ENCODE measurements at regions not wholly inside any gene's neighbourhood (a gene's known extent, or its start where the extent isn't known, plus 50 kb on each side); places are given as distances from the start of the nearest gene placed in this dataset.

DNA sequence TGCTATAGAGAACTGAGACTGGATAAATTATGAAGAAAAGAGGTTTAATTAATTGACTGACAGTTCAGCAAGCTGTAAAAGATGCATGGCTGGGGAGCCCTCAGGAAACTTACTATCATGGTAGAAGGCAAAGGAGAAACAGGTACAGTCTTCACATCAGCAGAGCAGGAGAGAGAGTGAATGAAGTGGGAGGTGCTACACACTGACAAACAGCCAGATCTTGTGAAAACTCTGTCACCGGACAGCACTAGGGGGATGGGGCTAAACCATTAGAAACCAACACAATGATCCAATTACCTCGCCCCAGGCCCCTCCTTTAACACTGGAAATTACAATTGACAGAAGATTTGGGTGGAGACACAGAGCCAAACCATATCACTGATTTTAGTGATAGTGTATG is 682.4 kb downstream of the SLC16A7 start:
- TF ChIP-seq, protein P1, sequence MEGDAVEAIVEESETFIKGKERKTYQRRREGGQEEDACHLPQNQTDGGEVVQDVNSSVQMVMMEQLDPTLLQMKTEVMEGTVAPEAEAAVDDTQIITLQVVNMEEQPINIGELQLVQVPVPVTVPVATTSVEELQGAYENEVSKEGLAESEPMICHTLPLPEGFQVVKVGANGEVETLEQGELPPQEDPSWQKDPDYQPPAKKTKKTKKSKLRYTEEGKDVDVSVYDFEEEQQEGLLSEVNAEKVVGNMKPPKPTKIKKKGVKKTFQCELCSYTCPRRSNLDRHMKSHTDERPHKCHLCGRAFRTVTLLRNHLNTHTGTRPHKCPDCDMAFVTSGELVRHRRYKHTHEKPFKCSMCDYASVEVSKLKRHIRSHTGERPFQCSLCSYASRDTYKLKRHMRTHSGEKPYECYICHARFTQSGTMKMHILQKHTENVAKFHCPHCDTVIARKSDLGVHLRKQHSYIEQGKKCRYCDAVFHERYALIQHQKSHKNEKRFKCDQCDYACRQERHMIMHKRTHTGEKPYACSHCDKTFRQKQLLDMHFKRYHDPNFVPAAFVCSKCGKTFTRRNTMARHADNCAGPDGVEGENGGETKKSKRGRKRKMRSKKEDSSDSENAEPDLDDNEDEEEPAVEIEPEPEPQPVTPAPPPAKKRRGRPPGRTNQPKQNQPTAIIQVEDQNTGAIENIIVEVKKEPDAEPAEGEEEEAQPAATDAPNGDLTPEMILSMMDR (IDR thresholded peaks at IDR 0.05), result no peak
- TF ChIP-seq EZH2phosphoT487 (IDR thresholded peaks at IDR 0.05) (no peak), EZH2 (IDR thresholded peaks at IDR 0.05) (no peak)

DNA sequence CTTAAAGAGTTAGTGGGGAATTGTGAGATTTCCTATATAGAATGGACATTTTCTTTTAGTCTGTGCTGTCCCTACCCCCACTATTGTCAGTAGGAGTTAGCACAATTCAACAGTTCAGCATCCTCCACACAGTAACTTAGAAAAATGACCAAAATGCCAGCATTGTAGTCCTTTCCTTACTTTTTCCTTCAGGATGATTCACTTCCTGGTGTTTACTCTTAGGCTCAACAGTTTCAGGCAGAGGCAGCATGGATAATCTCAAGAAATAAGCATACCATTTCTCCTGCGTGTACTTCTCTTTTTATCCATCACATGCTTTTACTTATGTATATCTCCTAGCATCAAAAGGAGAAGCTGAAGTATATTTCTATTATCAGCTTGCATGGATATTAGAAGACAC is 683.4 kb downstream of the SLC16A7 start:
- H3K4me1 ChIP-seq, result no peaks in the 10 kb centered on the region
- no peak overlapping the region for H3K27ac Mint-ChIP-seq
- no peaks in the 10 kb centered on the region for H3K9me3 ChIP-seq (ENCODE audit: low read depth)
- H3K9me3 Mint-ChIP-seq, result peaks cover 2% of the 10 kb centered on the region
- H3K9ac ChIP-seq, result no peak overlapping the region
- no peak for DNase-seq (ENCODE audit: low spot score)
- H3K27me3 Mint-ChIP-seq (ENCODE audit: insufficient read depth, low read depth), result no peaks in the 10 kb centered on the region
- no peaks in the 10 kb centered on the region for H3K36me3 Mint-ChIP-seq
- no peaks in the 10 kb centered on the region for H3K4me1 Mint-ChIP-seq
- H3K4me3 Mint-ChIP-seq, result no peak overlapping the region
- H3F3A ChIP-seq (ENCODE audit: low read depth), result no peaks in the 10 kb centered on the region
- no peaks in the 10 kb centered on the region for H3K27me3 ChIP-seq
- no peaks in the 10 kb centered on the region for H3K36me3 ChIP-seq
- no peak overlapping the region for H3K4me3 ChIP-seq
- no peaks in the 10 kb centered on the region for H3K79me2 ChIP-seq (ENCODE audit: low read depth)
- H4K20me1 ChIP-seq (ENCODE audit: low read depth), result no peaks in the 10 kb centered on the region
- no peak overlapping the region for H3K4me2 ChIP-seq
- TF ChIP-seq EZH2 (IDR thresholded peaks at IDR 0.05) (no peak), EZH2phosphoT487 (IDR thresholded peaks at IDR 0.05) (no peak)
- TF ChIP-seq, protein P1 (IDR thresholded peaks at IDR 0.05), result no peak
- H3K27ac ChIP-seq, result no peak overlapping the region
- H2AFZ ChIP-seq (replicated peaks), result no peak overlapping the region

More for the DNA sequence above, 682.4 kb downstream of the SLC16A7 start:
- H3K4me3 Mint-ChIP-seq, result no peak overlapping the region
- H3K4me1 Mint-ChIP-seq, result no peaks in the 10 kb centered on the region
- no peak overlapping the region for H3K27ac ChIP-seq
- no peak overlapping the region for H3K9ac ChIP-seq
- H3K36me3 Mint-ChIP-seq, result no peaks in the 10 kb centered on the region
- DNase-seq (ENCODE audit: low spot score), result peak; percentile 43
- no peaks in the 10 kb centered on the region for H3K27me3 ChIP-seq
- H3K4me1 ChIP-seq, result no peaks in the 10 kb centered on the region
- H3K9me3 ChIP-seq (ENCODE audit: low read depth), result no peaks in the 10 kb centered on the region
- H3K4me2 ChIP-seq, result no peak overlapping the region
- no peaks in the 10 kb centered on the region for H3F3A ChIP-seq (ENCODE audit: low read depth)
- no peak overlapping the region for H3K4me3 ChIP-seq
- H3K36me3 ChIP-seq, result no peaks in the 10 kb centered on the region
- H4K20me1 ChIP-seq (ENCODE audit: low read depth), result no peaks in the 10 kb centered on the region
- H2AFZ ChIP-seq (replicated peaks), result peak overlapping the region; percentile 83
- H3K27ac Mint-ChIP-seq, result no peak overlapping the region
- no peaks in the 10 kb centered on the region for H3K27me3 Mint-ChIP-seq (ENCODE audit: insufficient read depth, low read depth)
- no peaks in the 10 kb centered on the region for H3K79me2 ChIP-seq (ENCODE audit: low read depth)
- H3K9me3 Mint-ChIP-seq, result no peaks in the 10 kb centered on the region

DNA sequence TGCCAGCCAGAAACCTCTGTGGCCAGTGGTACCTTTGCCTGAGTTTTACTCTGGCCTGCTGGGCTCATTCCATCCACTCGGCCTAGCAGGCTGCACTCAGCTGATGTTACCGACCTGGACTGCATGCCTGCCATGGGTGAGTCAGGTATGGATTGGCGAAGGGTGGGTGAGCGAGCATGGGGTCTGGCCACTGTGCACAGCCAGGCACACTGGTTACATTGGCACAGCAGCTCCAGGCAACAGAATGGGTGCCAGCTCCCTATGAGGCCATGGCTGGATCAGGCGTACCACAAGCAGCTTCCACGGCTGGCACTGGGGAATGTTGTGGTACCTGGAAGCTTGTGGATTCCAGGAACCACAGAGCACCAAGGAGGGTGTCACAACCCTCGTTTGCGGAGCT is 685.7 kb downstream of the SLC16A7 start:
- no peaks in the 10 kb centered on the region for H3K27me3 ChIP-seq
- no peaks in the 10 kb centered on the region for H3K79me2 ChIP-seq (ENCODE audit: low read depth)
- no peaks in the 10 kb centered on the region for H3K36me3 Mint-ChIP-seq
- H3K36me3 ChIP-seq, result no peaks in the 10 kb centered on the region
- H3K4me3 Mint-ChIP-seq, result no peak overlapping the region
- DNase-seq (ENCODE audit: low spot score), result no peak
- no peaks in the 10 kb centered on the region for H3K27me3 Mint-ChIP-seq (ENCODE audit: insufficient read depth, low read depth)
- H2AFZ ChIP-seq (replicated peaks), result no peak overlapping the region
- H3K4me2 ChIP-seq, result no peak overlapping the region
- H3K27ac ChIP-seq, result no peak overlapping the region
- H3K9me3 Mint-ChIP-seq, result peaks cover 2% of the 10 kb centered on the region
- no peak overlapping the region for H3K4me3 ChIP-seq
- H3K4me1 ChIP-seq, result no peaks in the 10 kb centered on the region
- H3K9me3 ChIP-seq (ENCODE audit: low read depth), result no peaks in the 10 kb centered on the region
- H3K4me1 Mint-ChIP-seq, result no peaks in the 10 kb centered on the region
- H3K27ac Mint-ChIP-seq, result no peak overlapping the region
- H3F3A ChIP-seq (ENCODE audit: low read depth), result no peaks in the 10 kb centered on the region
- H4K20me1 ChIP-seq (ENCODE audit: low read depth), result no peaks in the 10 kb centered on the region
- no peak overlapping the region for H3K9ac ChIP-seq
- TF ChIP-seq, protein P1 (IDR thresholded peaks at IDR 0.05), result no peak
- TF ChIP-seq EZH2 (IDR thresholded peaks at IDR 0.05), result no peak
- TF ChIP-seq EZH2phosphoT487 (IDR thresholded peaks at IDR 0.05), result no peak
